ENCODE measurements at regions not wholly inside any gene's neighbourhood (a gene's known extent, or its start where the extent isn't known, plus 50 kb on each side); places are given as distances from the start of the nearest gene placed in this dataset.

GRCh38 chr3:70742081-70742480, 429.6 kb upstream of the MDFIC2 start:
- H3K9me3 ChIP-seq, result no peaks in the 10 kb centered on the region
- intact Hi-C loops (cut with DNase I; ENCODE audit: low total_unique reads), result no loop called here
- H3K36me3 ChIP-seq, result no peaks in the 10 kb centered on the region
- no peaks in the 10 kb centered on the region for H3K27me3 ChIP-seq
- no peak for DNase-seq
- TF ChIP-seq POLR2AphosphoS5 (IDR thresholded peaks at IDR 0.05), result no peak
- no peak for TF ChIP-seq CTCF (IDR thresholded peaks at IDR 0.05)
- no peak for TF ChIP-seq EP300 (IDR thresholded peaks at IDR 0.05)
- no peak for TF ChIP-seq POLR2A (IDR thresholded peaks at IDR 0.05)
- H3K4me1 ChIP-seq, result no peaks in the 10 kb centered on the region
- no peak overlapping the region for H3K27ac ChIP-seq
- H3K4me3 ChIP-seq, result no peak overlapping the region
- WGBS, 5 donors, result 74 to 88% (median 82%) methylated on average over 5 of the region's 5 CpGs

GRCh38 chr3:70740872-70741271, 428.4 kb upstream of the MDFIC2 start:
- Histone ChIP-seq H3K9me3 (no peaks in the 10 kb centered on the region), H3K27ac (no peak overlapping the region), H3K4me1 (no peaks in the 10 kb centered on the region), H3K27me3 (no peaks in the 10 kb centered on the region), H3K36me3 (no peaks in the 10 kb centered on the region), H3K4me3 (no peak overlapping the region)
- WGBS, 5 donors, result 30 to 47% (median 40%) methylated on average over 4 of the region's 4 CpGs
- intact Hi-C loops (cut with DNase I; ENCODE audit: low total_unique reads), result no loop called here
- DNase-seq, result no peak
- TF ChIP-seq POLR2AphosphoS5 (IDR thresholded peaks at IDR 0.05) (no peak), EP300 (IDR thresholded peaks at IDR 0.05) (no peak), POLR2A (IDR thresholded peaks at IDR 0.05) (no peak), CTCF (IDR thresholded peaks at IDR 0.05) (no peak)

GRCh38 chr3:70740071-70740470, 427.6 kb upstream of the MDFIC2 start:
- 93 to 98% (median 96%) methylated on average over 1 of the region's 1 CpG for WGBS, 5 donors
- no peaks in the 10 kb centered on the region for H3K36me3 ChIP-seq
- no peaks in the 10 kb centered on the region for H3K27me3 ChIP-seq
- no peak overlapping the region for H3K27ac ChIP-seq
- DNase-seq, result no peak
- TF ChIP-seq POLR2A (IDR thresholded peaks at IDR 0.05) (no peak), POLR2AphosphoS5 (IDR thresholded peaks at IDR 0.05) (no peak), EP300 (IDR thresholded peaks at IDR 0.05) (no peak), CTCF (IDR thresholded peaks at IDR 0.05) (no peak)
- no peaks in the 10 kb centered on the region for H3K9me3 ChIP-seq
- intact Hi-C loops (cut with DNase I; ENCODE audit: low total_unique reads), result no loop called here
- no peak overlapping the region for H3K4me3 ChIP-seq
- H3K4me1 ChIP-seq, result no peaks in the 10 kb centered on the region

GRCh38 chr3:70738291-70738681, 425.8 kb upstream of the MDFIC2 start:
- Histone ChIP-seq H3K27me3 (no peaks in the 10 kb centered on the region), H3K4me3 (no peak overlapping the region), H3K27ac (no peak overlapping the region), H3K36me3 (no peaks in the 10 kb centered on the region), H3K4me1 (no peaks in the 10 kb centered on the region), H3K9me3 (no peaks in the 10 kb centered on the region)
- 18 to 37% (median 31%) methylated on average over 4 of the region's 4 CpGs for WGBS, 5 donors
- peak in 1 of 2 donors; percentile 4 for DNase-seq
- TF ChIP-seq CTCF (IDR thresholded peaks at IDR 0.05) (no peak), POLR2A (IDR thresholded peaks at IDR 0.05) (no peak), POLR2AphosphoS5 (IDR thresholded peaks at IDR 0.05) (no peak), EP300 (IDR thresholded peaks at IDR 0.05) (no peak)
- intact Hi-C loops (cut with DNase I; ENCODE audit: low total_unique reads), result no loop called here

Measured in stomach (tissue), 8 donors.